Cerebellar cortex (tissue), 1 donor: ENCODE measurements at regions not wholly inside any gene's neighbourhood (a gene's known extent, or its start where the extent isn't known, plus 50 kb on each side); places are given as distances from the start of the nearest gene placed in this dataset.
"Not testable (repeated sequence)": the region's sequence is repeated elsewhere in the genome, so short reads cannot be mapped to it uniquely, and the experiment has no call there.

ENCODE experiments used
- DNase-seq: peaks from one replicate; pipeline ENCODE4 v3.0.0-alpha.2; 2015; ENCODE audit warnings: low spot score

DNA sequence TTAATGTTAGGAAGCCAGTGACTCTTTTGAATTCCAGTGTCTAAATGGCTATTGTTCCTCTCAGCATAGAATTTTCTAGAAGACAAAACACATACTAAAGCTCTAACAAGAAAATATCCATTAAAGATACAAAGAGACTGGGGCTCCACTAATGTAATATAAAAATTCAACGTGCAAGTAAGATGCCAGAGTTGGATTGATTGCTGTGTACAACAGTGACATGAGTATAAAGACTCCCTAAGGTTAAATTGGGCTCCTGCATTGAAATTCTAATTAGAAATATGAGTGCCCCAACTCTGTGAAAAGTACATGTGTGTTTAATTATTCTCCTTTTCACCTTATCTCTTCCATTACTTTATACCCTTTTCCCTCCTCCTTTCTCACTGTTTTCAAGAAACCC, 253.6 kb upstream of the G2E3 start:
- DNase-seq: no peak

DNA sequence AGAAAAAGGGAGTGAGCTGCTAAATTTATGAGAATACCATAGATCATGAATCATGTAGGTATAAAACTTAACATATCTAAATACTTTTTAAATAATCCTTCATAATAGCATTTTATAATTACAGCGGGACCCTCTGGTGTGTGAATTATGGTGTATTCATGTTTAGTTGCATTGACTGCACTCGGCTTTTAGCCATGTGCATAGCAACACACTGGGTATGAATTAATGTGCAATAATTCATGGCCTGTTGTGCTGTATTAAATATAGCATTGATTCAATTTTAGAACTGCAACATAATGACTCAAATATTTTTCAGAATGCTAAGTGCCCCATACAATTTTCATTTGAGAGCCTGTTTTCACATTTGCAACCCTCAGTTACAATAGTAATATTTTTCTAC, 249.6 kb upstream of the G2E3 start:
- no peak for DNase-seq

DNA sequence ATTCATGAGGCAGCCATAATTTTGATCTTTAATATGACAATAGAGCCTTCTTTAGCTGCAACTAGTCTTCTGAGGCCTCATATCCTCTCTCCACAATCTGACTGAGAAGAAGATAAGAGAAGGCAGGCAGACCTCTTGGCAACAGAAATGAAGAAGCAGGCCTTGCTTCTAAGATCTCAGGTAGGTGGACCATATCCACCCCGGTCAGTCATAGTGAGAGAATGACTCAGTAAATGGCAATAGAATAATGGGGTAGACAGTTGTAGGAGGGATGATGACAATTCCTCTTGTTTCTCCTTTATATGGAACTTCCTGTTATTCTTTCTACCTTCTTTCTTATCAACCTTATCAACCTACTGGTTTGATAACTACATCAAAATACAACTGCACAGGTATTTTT, 246.7 kb upstream of the G2E3 start:
- DNase-seq: no peak

- DNase-seq: no peak
These were observed 241.2 kb upstream of the G2E3 start for GRCh38 chr14:30317729-30318128.

GRCh38 chr14:30322819-30323218, 236.1 kb upstream of the G2E3 start:
- DNase-seq: no peak

GRCh38 chr14:30330033-30330432, 228.9 kb upstream of the G2E3 start:
- no peak for DNase-seq

GRCh38 chr14:30330445-30330844, 228.5 kb upstream of the G2E3 start:
- DNase-seq: no peak

DNA sequence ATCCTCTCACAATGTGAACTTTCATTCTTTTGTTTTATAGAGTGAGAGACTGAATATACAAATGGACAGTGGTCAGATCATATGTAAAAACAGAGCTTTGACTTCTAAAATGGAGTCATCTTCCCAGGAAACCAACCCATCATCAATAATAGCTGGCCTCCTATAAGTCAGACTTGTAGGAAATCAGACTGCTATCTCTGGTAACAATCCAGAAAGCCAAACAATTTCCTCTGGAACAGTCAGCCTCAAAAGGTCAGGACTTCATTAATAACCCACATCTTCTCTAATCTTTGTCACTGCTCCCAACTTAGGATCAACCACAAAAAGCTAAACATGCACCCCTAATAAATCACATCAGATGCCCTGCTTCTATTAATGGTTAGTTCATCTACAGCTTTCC, 227.9 kb upstream of the G2E3 start:
- DNase-seq: no peak

GRCh38 chr14:30332374-30332773, 226.6 kb upstream of the G2E3 start:
- no peak for DNase-seq

GRCh38 chr14:30333934-30334333, 225.0 kb upstream of the G2E3 start:
- no peak for DNase-seq

DNA sequence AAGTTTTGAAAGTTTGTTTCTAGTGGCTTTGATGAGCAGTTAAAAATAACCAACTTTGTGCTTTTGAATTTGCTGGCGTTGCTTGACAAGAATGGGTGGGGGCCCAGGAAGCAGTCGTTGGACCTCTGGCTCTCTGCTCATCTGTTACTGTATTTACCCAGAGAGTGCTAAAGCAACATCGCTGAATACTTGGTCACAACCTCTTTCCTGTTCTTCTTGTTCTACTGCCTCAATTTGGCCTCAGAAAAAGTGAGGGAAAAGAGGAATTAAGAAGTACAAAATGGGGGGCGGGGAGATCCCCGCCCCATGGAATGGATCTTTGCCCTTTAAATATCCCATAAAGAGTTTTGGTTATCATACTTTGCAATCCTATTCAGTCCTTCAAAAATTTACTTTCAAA, 221.5 kb upstream of the G2E3 start:
- no peak for DNase-seq

- no peak for DNase-seq
These were observed 219.6 kb upstream of the G2E3 start for GRCh38 chr14:30339311-30339901.

- no peak for DNase-seq
These were observed 218.5 kb upstream of the G2E3 start for GRCh38 chr14:30340495-30340894.

DNA sequence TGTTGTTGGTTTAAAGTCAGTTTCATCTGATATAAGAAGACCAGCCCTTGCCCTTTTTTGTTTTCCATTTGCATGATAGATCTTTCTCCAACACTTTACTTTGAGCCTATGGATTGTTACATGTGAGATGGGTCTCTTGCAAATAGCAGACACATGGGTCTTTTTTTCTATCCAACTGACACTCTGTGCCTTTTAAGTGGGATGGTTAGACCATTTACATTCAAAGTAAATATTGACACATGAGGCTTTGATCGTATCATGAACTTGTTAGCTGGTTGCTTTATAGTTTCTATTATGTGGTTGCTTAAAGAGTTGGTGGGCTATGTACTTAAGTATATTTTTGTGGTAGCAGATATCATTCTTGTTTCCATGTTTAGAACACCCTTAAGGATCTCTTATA, 213.4 kb upstream of the G2E3 start:
- no peak for DNase-seq

- no peak for DNase-seq
These were observed 210.5 kb upstream of the G2E3 start for GRCh38 chr14:30348445-30348844.

DNA sequence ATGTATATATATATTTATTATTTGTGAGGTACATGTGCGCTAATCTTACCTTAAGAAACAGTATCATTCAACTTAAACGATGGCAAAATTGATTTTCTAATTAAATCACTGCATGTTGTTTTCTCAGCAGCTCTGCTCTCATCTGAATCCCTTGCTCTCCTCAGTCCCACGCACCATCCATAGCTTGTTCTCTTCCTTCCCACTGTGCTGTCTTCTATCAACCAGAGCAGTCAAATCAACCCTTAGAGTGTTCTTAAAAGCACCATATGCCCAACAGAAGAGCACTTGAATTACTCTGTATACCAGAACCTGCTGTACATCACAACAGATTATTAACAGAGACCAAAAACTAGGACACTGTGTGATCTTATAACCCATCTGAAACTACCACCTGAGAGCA, 209.4 kb upstream of the G2E3 start:
- no peak for DNase-seq

- DNase-seq: no peak
These were observed 204.5 kb upstream of the G2E3 start for GRCh38 chr14:30354439-30354838.

- DNase-seq: no peak
These were observed 203.5 kb upstream of the G2E3 start for GRCh38 chr14:30355431-30355913.

GRCh38 chr14:30356438-30357202, 202.3 kb upstream of the G2E3 start:
- no peak for DNase-seq

GRCh38 chr14:30357791-30358190, 201.2 kb upstream of the G2E3 start:
- no peak for DNase-seq

DNA sequence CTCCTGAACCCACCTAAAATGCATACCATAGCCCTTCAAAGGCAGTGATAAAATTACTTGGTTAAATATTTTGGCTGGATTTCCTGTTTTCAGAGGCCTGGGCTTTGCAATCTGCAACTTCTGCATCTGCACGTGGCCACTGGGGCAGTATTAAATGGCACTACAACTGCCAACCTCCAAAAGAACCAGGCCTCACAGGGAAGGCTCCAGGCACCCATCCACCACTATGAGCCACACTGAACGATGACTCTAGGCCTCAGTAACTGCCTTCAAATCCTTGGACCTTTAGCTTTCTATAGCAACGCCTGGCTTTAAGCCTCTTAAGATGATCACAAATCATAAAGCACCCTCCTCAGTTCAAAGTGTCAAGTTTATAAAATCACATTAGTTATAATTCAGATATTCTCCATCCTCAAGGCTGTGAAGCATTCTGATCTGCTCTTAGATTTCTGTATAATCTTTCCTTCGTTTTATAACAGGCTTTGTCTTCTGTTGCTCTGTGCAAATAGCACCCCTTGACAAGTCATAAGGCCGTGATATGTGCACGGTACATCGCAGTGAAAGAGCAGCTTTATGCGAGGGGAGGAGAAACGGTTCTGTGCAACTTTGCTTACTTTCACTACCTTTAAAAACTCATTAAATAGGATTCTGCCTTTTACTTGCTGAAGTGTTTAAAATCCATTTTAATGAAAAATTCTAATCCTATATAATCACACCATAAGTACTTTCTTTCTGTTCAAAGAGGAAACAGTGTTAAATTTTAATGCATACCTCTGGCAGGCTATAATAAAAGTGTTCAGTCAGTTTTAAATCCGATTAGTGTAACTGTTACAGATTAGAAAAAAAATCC, 196.4 kb upstream of the G2E3 start:
- no peak for DNase-seq

DNA sequence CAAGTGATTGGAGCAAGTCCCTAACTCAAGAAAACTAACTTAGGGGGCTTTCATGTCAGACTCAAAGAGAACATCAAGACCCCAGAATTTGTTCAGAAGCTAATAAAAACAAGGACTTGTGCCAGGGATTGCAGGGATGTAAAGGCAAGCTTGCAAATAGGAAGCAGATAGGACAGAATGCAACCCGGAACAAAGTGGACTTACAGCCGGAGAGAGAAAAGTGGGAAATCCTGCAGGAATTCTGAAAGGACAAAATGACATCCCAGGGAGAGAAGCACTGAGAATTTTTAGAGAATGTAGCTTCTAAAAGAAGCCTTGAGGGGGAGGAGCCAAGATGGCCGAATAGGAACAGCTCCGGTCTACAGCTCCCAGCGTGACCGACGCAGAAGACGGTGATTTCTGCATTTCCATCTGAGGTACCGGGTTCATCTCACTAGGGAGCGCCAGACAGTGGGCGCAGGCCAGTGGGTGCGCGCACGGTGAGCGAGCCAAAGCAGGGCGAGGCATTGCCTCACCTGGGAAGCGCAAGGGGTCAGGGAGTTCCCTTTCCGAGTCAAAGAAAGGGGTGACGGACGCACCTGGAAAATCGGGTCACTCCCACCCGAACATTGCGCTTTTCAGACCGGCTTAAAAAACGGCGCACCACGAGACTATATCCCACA, 195.6 kb upstream of the G2E3 start:
- DNase-seq: not testable (repeated sequence)
